Fibroblast of lung (primary cell): ENCODE measurements at regions not wholly inside any gene's neighbourhood (a gene's known extent, or its start where the extent isn't known, plus 50 kb on each side); places are given as distances from the start of the nearest gene placed in this dataset.

ENCODE experiments used
- EZH2 ChIP-seq: IDR thresholded peaks from 2 replicates; pipeline ENCODE4 v1.5.1; 2012; ENCODE audit warnings: low read length, control low read depth, mild to moderate bottlenecking; ENCODE audit errors: missing control alignments
- TF ChIP-seq, protein P1 (sequence below), 2 donors: IDR thresholded peaks in 1 of 2; conservative IDR thresholded peaks in 1 of 2; 1 replicate in 1 of 2; 2 replicates in 1 of 2; pipeline ENCODE4 v1.5.1; 2011 to 2012; ENCODE audit warnings: low read length in 2 of 2, control low read depth in 1 of 2, inconsistent platforms in 1 of 2, low read depth in 1 of 2, mild to moderate bottlenecking in 1 of 2

GRCh38 chr4:105025263-105026017, 121.2 kb upstream of the TET2 start:
- TF ChIP-seq, protein P1, sequence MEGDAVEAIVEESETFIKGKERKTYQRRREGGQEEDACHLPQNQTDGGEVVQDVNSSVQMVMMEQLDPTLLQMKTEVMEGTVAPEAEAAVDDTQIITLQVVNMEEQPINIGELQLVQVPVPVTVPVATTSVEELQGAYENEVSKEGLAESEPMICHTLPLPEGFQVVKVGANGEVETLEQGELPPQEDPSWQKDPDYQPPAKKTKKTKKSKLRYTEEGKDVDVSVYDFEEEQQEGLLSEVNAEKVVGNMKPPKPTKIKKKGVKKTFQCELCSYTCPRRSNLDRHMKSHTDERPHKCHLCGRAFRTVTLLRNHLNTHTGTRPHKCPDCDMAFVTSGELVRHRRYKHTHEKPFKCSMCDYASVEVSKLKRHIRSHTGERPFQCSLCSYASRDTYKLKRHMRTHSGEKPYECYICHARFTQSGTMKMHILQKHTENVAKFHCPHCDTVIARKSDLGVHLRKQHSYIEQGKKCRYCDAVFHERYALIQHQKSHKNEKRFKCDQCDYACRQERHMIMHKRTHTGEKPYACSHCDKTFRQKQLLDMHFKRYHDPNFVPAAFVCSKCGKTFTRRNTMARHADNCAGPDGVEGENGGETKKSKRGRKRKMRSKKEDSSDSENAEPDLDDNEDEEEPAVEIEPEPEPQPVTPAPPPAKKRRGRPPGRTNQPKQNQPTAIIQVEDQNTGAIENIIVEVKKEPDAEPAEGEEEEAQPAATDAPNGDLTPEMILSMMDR (conservative IDR thresholded peaks at IDR 0.05 in 1 of 2, IDR thresholded peaks at IDR 0.05 in 1 of 2; ENCODE audit: low read depth in 1 of 2, low read length in 2 of 2): no peak
- no peak for TF ChIP-seq EZH2
